Endothelial cell of umbilical vein (primary cell): ENCODE measurements at regions not wholly inside any gene's neighbourhood (a gene's known extent, or its start where the extent isn't known, plus 50 kb on each side); places are given as distances from the start of the nearest gene placed in this dataset.

Experiments used
- BruUV-seq: library from RNA; stranded (reverse); fragments of 400-500 nt; replicated peaks from 2 replicates; lab custom pipeline; 2021; lab: Mats Ljungman, UMichigan
- CTCF ChIA-PET: fragments of 300-600, 350-600 bp; sonication (Branson Sonifier 250); formaldehyde crosslinking; loops from one replicate; lab custom pipeline; 2021; ENCODE audit warnings: antibody characterized with exemption, inconsistent platforms; lab: Charles Lee
- POLR2A ChIA-PET: fragments of 300-600, 350-600 bp; sonication (Branson Sonifier 250); formaldehyde crosslinking; loops from one replicate; lab custom pipeline; 2021; ENCODE audit warnings: antibody characterized with exemption, inconsistent platforms; lab: Charles Lee
- DNase-seq: peaks from one replicate; pipeline ENCODE4 v3.0.0-alpha.2; 2011; ENCODE audit warnings: low read depth, low spot score
- FAIRE-seq: peaks from 2 replicates; lab custom pipeline; 2011; peaks lifted over from hg19 to GRCh38; lab: Jason Lieb, UNC
- H2AFZ ChIP-seq: 2 replicates; pipeline ENCODE4 v1.6.0; 2012; ENCODE audit warnings: low read depth, low read length, control low read depth, inconsistent platforms
- H3K27ac ChIP-seq: 2 replicates; pipeline ENCODE4 v1.5.1; 2011; ENCODE audit warnings: low read depth, mild to moderate bottlenecking, control low read depth, low read length, moderate library complexity; ENCODE audit not compliant: insufficient read depth
- H3K27me3 ChIP-seq, 2 experiments: 2 replicates each; pipeline versions ENCODE4 v1.6.0 to v1.6.1; 2011; ENCODE audit warnings: low read length in 2 of 2, mixed read lengths in 1 of 2; ENCODE audit not compliant: control insufficient read depth in 2 of 2, insufficient read depth in 2 of 2
- H3K36me3 ChIP-seq, 2 experiments: 2 replicates in 1 of 2; 3 replicates in 1 of 2; pipeline ENCODE4 v1.5.1; 2011; ENCODE audit warnings: low read length in 2 of 2, mild to moderate bottlenecking in 1 of 2, moderate library complexity in 1 of 2; ENCODE audit not compliant: control insufficient read depth in 2 of 2, insufficient read depth in 2 of 2; ENCODE audit errors: extremely low read depth in 1 of 2
- H3K4me1 ChIP-seq: 3 replicates; pipeline ENCODE4 v1.5.1; 2011; ENCODE audit warnings: mild to moderate bottlenecking, low read length; ENCODE audit not compliant: control insufficient read depth, insufficient read depth; ENCODE audit errors: extremely low read depth
- H3K4me2 ChIP-seq: 2 replicates; pipeline ENCODE4 v1.6.1; 2011; ENCODE audit warnings: low read length, control low read depth, mixed read lengths; ENCODE audit not compliant: insufficient read depth
- H3K4me3 ChIP-seq, 3 experiments: fragments of 200-600 bp in 1 of 3; sonication (generic), shearing (Covaris generic) in 1 of 3; replicated peaks in 1 of 3; 2 replicates each; pipeline ENCODE4 v1.5.1; 2011 to 2016; ENCODE audit warnings: control low read depth in 3 of 3, low read length in 3 of 3, mild to moderate bottlenecking in 2 of 3, inconsistent platforms in 1 of 3, low read depth in 1 of 3, moderate library complexity in 1 of 3; ENCODE audit not compliant: insufficient read depth in 1 of 3
- H3K79me2 ChIP-seq: 2 replicates; pipeline ENCODE4 v1.6.0; 2012; ENCODE audit warnings: low read length, inconsistent platforms; ENCODE audit not compliant: control insufficient read depth, insufficient read depth
- H3K9ac ChIP-seq: replicated peaks from 2 replicates; pipeline ENCODE3; 2011; ENCODE audit warnings: low read length, control low read depth; ENCODE audit not compliant: insufficient read depth; ENCODE audit errors: extremely low read depth
- H3K9me1 ChIP-seq: replicated peaks from 3 replicates; pipeline ENCODE4 v1.6.0; 2011; ENCODE audit warnings: mild to moderate bottlenecking, low read length; ENCODE audit not compliant: control insufficient read depth, insufficient read depth; ENCODE audit errors: extremely low read depth
- H3K9me3 ChIP-seq: replicated peaks from 2 replicates; pipeline ENCODE4 v1.5.1; 2012; ENCODE audit warnings: low read length, inconsistent platforms; ENCODE audit not compliant: control insufficient read depth, insufficient read depth
- H4K20me1 ChIP-seq: replicated peaks from 2 replicates; pipeline ENCODE3; 2011; ENCODE audit warnings: mild to moderate bottlenecking, low read length; ENCODE audit not compliant: control insufficient read depth, insufficient read depth; ENCODE audit errors: extremely low read depth
- CTCF ChIP-seq, 2 donors: IDR thresholded peaks; 1 replicate in 1 of 2; 2 replicates in 1 of 2; pipeline ENCODE4 v1.5.1; 2011; ENCODE audit warnings: low read length in 2 of 2, mild to moderate bottlenecking in 2 of 2, moderate library complexity in 2 of 2, control low read depth in 1 of 2, inconsistent platforms in 1 of 2, low read depth in 1 of 2; ENCODE audit not compliant: insufficient read depth in 1 of 2; ENCODE audit errors: extremely low read depth in 1 of 2
- EZH2 ChIP-seq: IDR thresholded peaks from 2 replicates; pipeline ENCODE4 v1.6.1; 2012; ENCODE audit warnings: borderline replicate concordance, low read depth, mild to moderate bottlenecking, moderate library complexity, low read length, inconsistent platforms; ENCODE audit not compliant: severe bottlenecking
- FOS ChIP-seq: IDR thresholded peaks from 2 replicates; pipeline ENCODE4 v1.6.1; 2011; ENCODE audit warnings: mild to moderate bottlenecking, low read length, moderate library complexity, borderline replicate concordance; ENCODE audit not compliant: insufficient read depth
- GATA2 ChIP-seq: IDR thresholded peaks from 2 replicates; pipeline ENCODE4 v1.7.0; 2011; ENCODE audit warnings: low read depth, mild to moderate bottlenecking, moderate library complexity, mixed read lengths, low read length; ENCODE audit not compliant: insufficient read length, insufficient read depth
- JUN ChIP-seq: IDR thresholded peaks from 2 replicates; pipeline ENCODE4 v1.6.1; 2011; ENCODE audit warnings: borderline replicate concordance, low read depth; ENCODE audit not compliant: insufficient read length, insufficient read depth
- MAX ChIP-seq: IDR thresholded peaks from 2 replicates; pipeline ENCODE4 v1.6.1; 2011; ENCODE audit not compliant: insufficient read depth, insufficient read length
- MYC ChIP-seq: IDR thresholded peaks from one replicate; pipeline ENCODE4 v1.6.1; 2011; ENCODE audit warnings: mild to moderate bottlenecking, low read depth, low read length
- POLR2A ChIP-seq: IDR thresholded peaks from 2 replicates; pipeline ENCODE4 v1.6.1; 2012; ENCODE audit warnings: low read depth, mild to moderate bottlenecking, control low read depth, low read length
- POLR2AphosphoS5 ChIP-seq: IDR thresholded peaks from 2 replicates; pipeline ENCODE4 v1.6.1; 2012; ENCODE audit warnings: low read depth, mild to moderate bottlenecking, control low read depth, low read length, moderate library complexity; ENCODE audit not compliant: insufficient read depth
- dilution Hi-C: fragments of 300-500 bp; cut with MboI; formaldehyde crosslinking; loops from one replicate; pipeline ENCODE4 v1.15.0; 2019; ENCODE audit warnings: low sequenced_read_pairs; ENCODE audit not compliant: extremely low pct_ligation_motif_present
- intact Hi-C: fragments of 100-400 bp; cut with micrococcal nuclease; formaldehyde crosslinking; loops from one replicate; pipeline ENCODE4 v1.10.0; 2022

- no peak overlapping the region for H3K4me2 ChIP-seq
- no peak overlapping the region for H3K4me3 ChIP-seq
- no peaks in the 10 kb centered on the region for H3K79me2 ChIP-seq
- no peaks in the 10 kb centered on the region for H3K9me1 ChIP-seq
- no peak overlapping the region for H3K27ac ChIP-seq
- H2AFZ ChIP-seq = no peak overlapping the region
- dilution Hi-C loops (no loop called here), intact Hi-C loops (no loop called here)
- no peaks in the 10 kb centered on the region for H4K20me1 ChIP-seq
- no TSS peak for BruUV-seq
- ChIA-PET CTCF (no interaction called here), POLR2A (no interaction called here)
- TF ChIP-seq CTCF (IDR thresholded peaks at IDR 0.05; ENCODE audit: extremely low read depth in 1 of 2, insufficient read depth in 1 of 2, low read depth in 1 of 2, low read length in 2 of 2) = no peak
- TF ChIP-seq EZH2 = no peak
- no peak for TF ChIP-seq MAX
- TF ChIP-seq POLR2AphosphoS5 = no peak
- TF ChIP-seq FOS = no peak
- no peak for TF ChIP-seq GATA2
- TF ChIP-seq MYC = no peak
- TF ChIP-seq JUN = no peak
- no peak for TF ChIP-seq POLR2A
- FAIRE-seq (no peak), DNase-seq (no peak)
- H3K9ac ChIP-seq = no peak overlapping the region
- H3K27me3 ChIP-seq = no peaks in the 10 kb centered on the region
- no peaks in the 10 kb centered on the region for H3K9me3 ChIP-seq
- H3K4me1 ChIP-seq = no peaks in the 10 kb centered on the region
- no peaks in the 10 kb centered on the region for H3K36me3 ChIP-seq
Observed at GRCh38 chr4:116303736-116304188, 781.6 kb downstream of the TRAM1L1 start.
